OCI-LY7 (cell line): ENCODE measurements at regions not wholly inside any gene's neighbourhood (a gene's known extent, or its start where the extent isn't known, plus 50 kb on each side); places are given as distances from the start of the nearest gene placed in this dataset.
"Not testable (repeated sequence)": the region's sequence is repeated elsewhere in the genome, so short reads cannot be mapped to it uniquely, and the experiment has no call there.

Experiments used
- EZH2phosphoT487 ChIP-seq: fragments of 200-600 bp; sonication (generic); IDR thresholded peaks from 2 replicates; pipeline ENCODE4 v1.6.1; 2018; ENCODE audit warnings: low read depth, borderline replicate concordance, mild to moderate bottlenecking, mixed run types, antibody characterized with exemption, low read length, moderate library complexity, mixed read lengths
- TF ChIP-seq, protein P1 (sequence below): fragments of 200-600 bp; sonication (generic); conservative IDR thresholded peaks from 2 replicates; pipeline ENCODE4 v1.5.1; 2014; ENCODE audit warnings: mild to moderate bottlenecking, antibody characterized with exemption, low read length, moderate library complexity, mixed read lengths

DNA sequence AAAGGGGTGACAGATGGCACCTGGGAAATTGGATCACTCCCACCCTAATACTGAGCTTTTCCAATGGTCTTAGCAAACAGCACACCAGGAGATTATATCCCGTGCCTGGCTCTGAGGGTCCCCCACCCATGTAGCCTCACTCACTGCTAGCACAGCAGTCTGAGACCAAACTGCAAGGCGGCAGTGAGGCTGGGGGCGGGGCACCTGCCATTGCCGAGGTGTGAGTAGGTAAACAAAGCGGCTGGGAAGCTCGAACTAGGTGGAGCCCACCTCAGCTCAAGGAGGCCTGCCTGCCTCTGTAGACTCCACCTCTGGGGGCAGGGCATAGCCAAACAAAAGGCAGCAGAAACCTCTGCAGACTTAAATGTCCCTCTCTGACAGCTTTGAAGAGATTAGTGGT lies 188.9 kb downstream of the NNT start:
- TF ChIP-seq, protein P1, sequence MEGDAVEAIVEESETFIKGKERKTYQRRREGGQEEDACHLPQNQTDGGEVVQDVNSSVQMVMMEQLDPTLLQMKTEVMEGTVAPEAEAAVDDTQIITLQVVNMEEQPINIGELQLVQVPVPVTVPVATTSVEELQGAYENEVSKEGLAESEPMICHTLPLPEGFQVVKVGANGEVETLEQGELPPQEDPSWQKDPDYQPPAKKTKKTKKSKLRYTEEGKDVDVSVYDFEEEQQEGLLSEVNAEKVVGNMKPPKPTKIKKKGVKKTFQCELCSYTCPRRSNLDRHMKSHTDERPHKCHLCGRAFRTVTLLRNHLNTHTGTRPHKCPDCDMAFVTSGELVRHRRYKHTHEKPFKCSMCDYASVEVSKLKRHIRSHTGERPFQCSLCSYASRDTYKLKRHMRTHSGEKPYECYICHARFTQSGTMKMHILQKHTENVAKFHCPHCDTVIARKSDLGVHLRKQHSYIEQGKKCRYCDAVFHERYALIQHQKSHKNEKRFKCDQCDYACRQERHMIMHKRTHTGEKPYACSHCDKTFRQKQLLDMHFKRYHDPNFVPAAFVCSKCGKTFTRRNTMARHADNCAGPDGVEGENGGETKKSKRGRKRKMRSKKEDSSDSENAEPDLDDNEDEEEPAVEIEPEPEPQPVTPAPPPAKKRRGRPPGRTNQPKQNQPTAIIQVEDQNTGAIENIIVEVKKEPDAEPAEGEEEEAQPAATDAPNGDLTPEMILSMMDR: not testable (repeated sequence)
- TF ChIP-seq EZH2phosphoT487: not testable (repeated sequence)
